Prostate gland (tissue), 2 donors: ENCODE measurements at regions not wholly inside any gene's neighbourhood (a gene's known extent, or its start where the extent isn't known, plus 50 kb on each side); places are given as distances from the start of the nearest gene placed in this dataset.
A peak's percentile ranks its signal among the peaks of the same experiment; 100 is the strongest.

Source experiments
- DNase-seq: peaks from one replicate; pipeline ENCODE4 v3.0.0-alpha.2; 2019; ENCODE audit warnings: low spot score
- H3K27ac ChIP-seq, 2 donors: fragments of 200-600 bp; sonication (generic); 2 replicates each; pipeline ENCODE4 v1.5.1; 2017 to 2019
- H3K27me3 ChIP-seq: fragments of 200-600 bp; sonication (generic); replicated peaks from 2 replicates; pipeline ENCODE4 v1.5.1; 2019; ENCODE audit not compliant: insufficient read depth
- H3K36me3 ChIP-seq, 2 donors: fragments of 200-600 bp; sonication (generic); 1 replicate in 1 of 2; 2 replicates in 1 of 2; pipeline versions ENCODE4 v1.5.1 to v1.8.1; 2017 to 2019
- H3K4me1 ChIP-seq: fragments of 200-600 bp; sonication (generic); replicated peaks from 2 replicates; pipeline ENCODE4 v1.5.1; 2019
- H3K4me3 ChIP-seq, 2 donors: fragments of 200-600 bp; sonication (generic); 2 replicates each; pipeline ENCODE4 v1.5.1; 2017 to 2019
- H3K9me3 ChIP-seq: fragments of 200-600 bp; sonication (generic); 2 replicates; pipeline ENCODE4 v1.5.1; 2017
- CTCF ChIP-seq, 4 experiments: fragments of 200-600 bp in 2 of 4; fragments of 450-650 bp in 2 of 4; sonication (generic) in 2 of 4; IDR thresholded peaks; 1 replicate in 3 of 4; 2 replicates in 1 of 4; pipeline ENCODE4 v1.5.1; 2016 to 2019; ENCODE audit warnings: antibody characterized with exemption in 4 of 4, mild to moderate bottlenecking in 2 of 4, moderate library complexity in 2 of 4
- POLR2A ChIP-seq: fragments of 450-650 bp; IDR thresholded peaks from one replicate; pipeline ENCODE4 v1.6.1; 2016; ENCODE audit warnings: antibody characterized with exemption, mild to moderate bottlenecking
- POLR2AphosphoS5 ChIP-seq: sonication (generic); formaldehyde crosslinking; IDR thresholded peaks from one replicate; pipeline ENCODE4 v1.6.1; 2017; ENCODE audit warnings: antibody characterized with exemption
- WGBS: methylation state at CpG from one replicate; pipeline ENCODE4 v1.1.5; 2018; 5-methylcytosine and 5-hydroxymethylcytosine counted together
- intact Hi-C: fragments of 100-400 bp; cut with DNase I; formaldehyde crosslinking; loops from one replicate; pipeline ENCODE4 v1.14.2; 2022

GRCh38 chr7:94286111-94286510 lies 108.6 kb upstream of the COL1A2 start:
- peaks cover 2% of the 10 kb centered on the region for H3K27me3 ChIP-seq
- no peak for TF ChIP-seq POLR2AphosphoS5
- TF ChIP-seq CTCF (IDR thresholded peaks at IDR 0.05) = no peak
- TF ChIP-seq POLR2A = no peak
- H3K4me3 ChIP-seq = no peak overlapping the region
- H3K36me3 ChIP-seq = no peaks in the 10 kb centered on the region
- no peak for DNase-seq
- intact Hi-C loops = loop anchor here (5.0 kb wide), 1 partner anchor 906 kb away; no protein-coding TSS in a partner anchor
- WGBS = 55% methylated on average over 1 of the region's 1 CpG
- no peaks in the 10 kb centered on the region for H3K9me3 ChIP-seq
- H3K4me1 ChIP-seq = no peaks in the 10 kb centered on the region
- no peak overlapping the region for H3K27ac ChIP-seq

GRCh38 chr7:94288096-94288495 lies 106.6 kb upstream of the COL1A2 start:
- no peak overlapping the region for H3K4me3 ChIP-seq
- WGBS = 39% methylated on average over 1 of the region's 1 CpG
- no peaks in the 10 kb centered on the region for H3K36me3 ChIP-seq
- no peak overlapping the region for H3K27ac ChIP-seq
- no peak for DNase-seq
- no peak for TF ChIP-seq POLR2A
- no peak for TF ChIP-seq POLR2AphosphoS5
- TF ChIP-seq CTCF (IDR thresholded peaks at IDR 0.05) = no peak
- H3K9me3 ChIP-seq = no peaks in the 10 kb centered on the region
- intact Hi-C loops = loop anchor here (5.0 kb wide), 1 partner anchor 904 kb away; no protein-coding TSS in a partner anchor
- peaks cover 2% of the 10 kb centered on the region for H3K27me3 ChIP-seq
- no peaks in the 10 kb centered on the region for H3K4me1 ChIP-seq

DNA sequence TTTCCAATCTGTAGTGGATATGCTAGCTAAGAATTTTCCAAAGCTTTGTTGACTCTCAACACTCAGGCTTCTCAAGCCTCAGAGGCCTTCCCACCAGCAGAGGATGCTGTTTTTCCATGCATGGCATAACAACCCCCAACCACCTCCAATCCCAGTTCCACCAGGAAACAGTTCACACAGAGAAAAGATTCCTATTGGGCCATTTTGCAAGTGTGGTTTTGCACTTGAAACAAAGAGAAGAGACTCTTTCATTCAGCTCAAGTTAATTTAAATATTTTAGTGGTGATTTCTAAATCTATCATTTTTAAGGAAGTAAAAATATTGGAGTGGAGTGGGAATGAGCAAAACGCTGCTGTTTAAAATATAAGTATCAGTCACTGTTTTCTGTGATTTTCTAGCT lies 105.6 kb upstream of the COL1A2 start:
- intact Hi-C loops = loop anchor here (1.0 to 5.0 kb wide), 2 partner anchors 147 to 903 kb away; no protein-coding TSS in a partner anchor
- no peaks in the 10 kb centered on the region for H3K9me3 ChIP-seq
- H3K36me3 ChIP-seq = no peaks in the 10 kb centered on the region
- 26% methylated on average over 1 of the region's 1 CpG for WGBS
- TF ChIP-seq POLR2AphosphoS5 (no peak), CTCF (IDR thresholded peaks at IDR 0.05) (peak; percentile 31 to 77 (median 66))
- peak; percentile 32 for DNase-seq
- no peak overlapping the region for H3K27ac ChIP-seq
- no peaks in the 10 kb centered on the region for H3K4me1 ChIP-seq
- no peak overlapping the region for H3K4me3 ChIP-seq
- peaks cover 2% of the 10 kb centered on the region for H3K27me3 ChIP-seq

- WGBS = 72% methylated on average over 6 of the region's 6 CpGs
- H3K36me3 ChIP-seq = no peaks in the 10 kb centered on the region
- intact Hi-C loops = loop anchor here (5.0 kb wide), 2 partner anchors 363 to 1062 kb away; partner anchors contain the start of genes SGCE and VPS50
- H3K27me3 ChIP-seq = no peaks in the 10 kb centered on the region
- TF ChIP-seq POLR2A (no peak), POLR2AphosphoS5 (no peak), CTCF (IDR thresholded peaks at IDR 0.05) (no peak)
- no peak for DNase-seq
- no peaks in the 10 kb centered on the region for H3K9me3 ChIP-seq
- H3K27ac ChIP-seq = no peak overlapping the region
- H3K4me1 ChIP-seq = no peaks in the 10 kb centered on the region
- H3K4me3 ChIP-seq = no peak overlapping the region
Observed at GRCh38 chr7:94294471-94295131, 100.1 kb upstream of the COL1A2 start.

DNA sequence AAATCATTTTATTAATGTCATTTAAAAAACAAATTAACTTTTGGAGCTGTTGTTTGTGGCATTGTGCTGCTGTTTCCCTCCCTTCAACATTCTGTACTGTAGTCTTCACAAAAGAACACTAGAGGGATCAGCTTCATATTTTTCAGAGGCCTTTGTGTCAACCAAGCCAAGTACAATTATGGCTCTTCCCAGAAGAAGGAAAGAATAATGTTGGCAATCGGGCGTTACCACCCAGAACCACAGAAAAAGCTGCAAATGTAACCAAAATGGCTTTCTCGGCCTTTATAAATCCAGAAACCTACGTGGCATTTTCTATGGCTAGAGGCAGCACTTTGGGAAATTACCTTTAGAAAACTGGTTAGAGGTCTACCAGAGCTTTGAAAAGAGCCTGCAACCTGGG lies 98.8 kb upstream of the COL1A2 start:
- intact Hi-C loops = loop anchor here (1.0 to 5.0 kb wide), 3 partner anchors 79 to 361 kb away; partner anchors contain the start of gene SGCE
- no peaks in the 10 kb centered on the region for H3K27me3 ChIP-seq
- H3K4me3 ChIP-seq = no peak overlapping the region
- WGBS = 43% methylated on average over 4 of the region's 4 CpGs
- no peaks in the 10 kb centered on the region for H3K9me3 ChIP-seq
- no peaks in the 10 kb centered on the region for H3K4me1 ChIP-seq
- H3K27ac ChIP-seq = peak overlapping the region in 1 of 2 donors; percentile 2
- TF ChIP-seq CTCF (IDR thresholded peaks at IDR 0.05) = peak in 3 of 4 experiments; percentile 19 to 56 (median 34)
- TF ChIP-seq POLR2A = no peak
- no peaks in the 10 kb centered on the region for H3K36me3 ChIP-seq
- DNase-seq = no peak
